SK-N-SH (cell line): ENCODE measurements at regions not wholly inside any gene's neighbourhood (a gene's known extent, or its start where the extent isn't known, plus 50 kb on each side); places are given as distances from the start of the nearest gene placed in this dataset.

ENCODE experiments used
- CTCF ChIA-PET: fragments of 300-600, 350-600 bp; formaldehyde crosslinking; extraction: SDS; loops from one replicate; lab custom pipeline; 2021; lab: Yijun Ruan, JAX
- POLR2A ChIA-PET: fragments of 350-600 bp; sonication (Branson Sonifier 250); formaldehyde crosslinking; extraction: SDS; loops from one replicate; lab custom pipeline; 2020; ENCODE audit warnings: antibody characterized with exemption, inconsistent platforms; lab: Yijun Ruan, JAX
- DNase-seq: peaks from one replicate; pipeline ENCODE4 v3.0.0; 2012
- H2AFZ ChIP-seq: fragments of 200-600 bp; sonication (generic); 2 replicates; pipeline ENCODE4 v1.8.1; 2016; ENCODE audit warnings: antibody characterized with exemption, mild to moderate bottlenecking, low read depth
- H3F3A ChIP-seq: fragments of 200-600 bp; sonication (generic); replicated peaks from 2 replicates; pipeline ENCODE3; 2016; ENCODE audit warnings: antibody characterized with exemption, mild to moderate bottlenecking; ENCODE audit not compliant: insufficient read depth
- H3K27ac ChIP-seq, 2 experiments: fragments of 200-500 bp in 1 of 2; fragments of 200-600 bp in 1 of 2; sonication (Bioruptor generic) in 1 of 2; sonication (generic), shearing (Covaris generic) in 1 of 2; 2 replicates each; pipeline versions ENCODE4 v1.5.1 to v1.6.1; 2014 to 2016; ENCODE audit warnings: low read depth in 2 of 2, inconsistent platforms in 1 of 2, low read length in 1 of 2, mild to moderate bottlenecking in 1 of 2, mixed read lengths in 1 of 2
- H3K27me3 ChIP-seq: fragments of 200-600 bp; sonication (generic), shearing (Covaris generic); 2 replicates; pipeline ENCODE4 v1.6.1; 2016; ENCODE audit warnings: mixed run types; ENCODE audit not compliant: insufficient read depth
- H3K36me3 ChIP-seq, 2 experiments: fragments of 200-500 bp in 1 of 2; fragments of 200-600 bp in 1 of 2; sonication (Bioruptor generic) in 1 of 2; sonication (generic) in 1 of 2; replicated peaks in 1 of 2; 2 replicates each; pipeline versions ENCODE3 to v1.5.1; 2014 to 2016; ENCODE audit warnings: low read length in 1 of 2, mild to moderate bottlenecking in 1 of 2; ENCODE audit not compliant: insufficient read depth in 2 of 2, control insufficient read depth in 1 of 2
- H3K4me1 ChIP-seq, 2 experiments: fragments of 200-500 bp in 1 of 2; fragments of 200-600 bp in 1 of 2; sonication (Bioruptor generic) in 1 of 2; sonication (generic), shearing (Covaris generic) in 1 of 2; 2 replicates each; pipeline versions ENCODE4 v1.5.1 to v1.6.1; 2014 to 2016; ENCODE audit warnings: low read depth in 1 of 2, low read length in 1 of 2, mixed run types in 1 of 2; ENCODE audit not compliant: insufficient read depth in 2 of 2, control insufficient read depth in 1 of 2
- H3K4me2 ChIP-seq: fragments of 200-600 bp; sonication (generic), shearing (Covaris generic); 2 replicates; pipeline ENCODE4 v1.6.1; 2017; ENCODE audit warnings: mixed run types
- H3K4me3 ChIP-seq, 2 experiments: fragments of 200-500 bp in 1 of 2; fragments of 200-600 bp in 1 of 2; sonication (Bioruptor generic) in 1 of 2; sonication (generic), shearing (Covaris generic) in 1 of 2; 2 replicates each; pipeline versions ENCODE4 v1.5.1 to v1.8.1; 2014 to 2016; ENCODE audit warnings: low read depth in 2 of 2, inconsistent platforms in 1 of 2, low read length in 1 of 2, mild to moderate bottlenecking in 1 of 2, mixed read lengths in 1 of 2, moderate library complexity in 1 of 2
- H3K79me2 ChIP-seq: fragments of 200-600 bp; sonication (generic); 2 replicates; pipeline ENCODE4 v1.8.1; 2017; ENCODE audit warnings: mild to moderate bottlenecking; ENCODE audit not compliant: insufficient read depth
- H3K9ac ChIP-seq: fragments of 200-600 bp; sonication (generic); 2 replicates; pipeline ENCODE4 v1.6.1; 2017; ENCODE audit warnings: mixed run types
- H3K9me2 ChIP-seq: fragments of 200-600 bp; sonication (generic); 2 replicates; pipeline ENCODE4 v1.6.1; 2017; ENCODE audit warnings: mixed run types
- H3K9me3 ChIP-seq: fragments of 200-600 bp; sonication (generic); 2 replicates; pipeline ENCODE4 v1.6.1; 2017; ENCODE audit warnings: mixed run types, mild to moderate bottlenecking, moderate library complexity
- H4K20me1 ChIP-seq: fragments of 200-600 bp; sonication (generic); 2 replicates; pipeline ENCODE4 v1.6.1; 2017; ENCODE audit warnings: mild to moderate bottlenecking, mixed run types; ENCODE audit not compliant: insufficient read depth
- CHD2 ChIP-seq: fragments of 150-350 bp; IDR thresholded peaks from 2 replicates; pipeline ENCODE4 v1.6.1; 2018; ENCODE audit warnings: low read length; ENCODE audit not compliant: partially characterized antibody
- ELF1 ChIP-seq: IDR thresholded peaks from 2 replicates; pipeline ENCODE4 v1.4.0; 2012
- FOSL2 ChIP-seq: IDR thresholded peaks from 2 replicates; pipeline ENCODE4 v1.4.0; 2012; ENCODE audit warnings: low read depth, mild to moderate bottlenecking, moderate library complexity, borderline replicate concordance
- GABPA ChIP-seq: IDR thresholded peaks from 2 replicates; pipeline ENCODE4 v1.4.0; 2012; ENCODE audit warnings: low read depth, mild to moderate bottlenecking
- GATA2 ChIP-seq: sonication (generic); formaldehyde crosslinking; IDR thresholded peaks from 2 replicates; pipeline ENCODE4 v1.5.0; 2020; ENCODE audit warnings: mild to moderate bottlenecking, missing genetic modification reagents
- MEF2A ChIP-seq: IDR thresholded peaks from 2 replicates; pipeline ENCODE4 v1.4.0; 2012; ENCODE audit warnings: low read depth, borderline replicate concordance
- MXI1 ChIP-seq: IDR thresholded peaks from 2 replicates; pipeline ENCODE4 v1.6.1; 2012; ENCODE audit warnings: mild to moderate bottlenecking, low read depth, low read length, improper control_type of control experiment
- NFIC ChIP-seq: IDR thresholded peaks from 2 replicates; pipeline ENCODE4 v1.4.0; 2012; ENCODE audit warnings: borderline replicate concordance
- NRF1 ChIP-seq: IDR thresholded peaks from 2 replicates; pipeline ENCODE4 v1.6.1; 2012; ENCODE audit warnings: low read depth, mild to moderate bottlenecking, low read length
- POLR2AphosphoS5 ChIP-seq: IDR thresholded peaks from 2 replicates; pipeline ENCODE4 v1.6.1; 2012; ENCODE audit warnings: low read depth, low read length
- RAD21 ChIP-seq: IDR thresholded peaks from 2 replicates; pipeline ENCODE4 v1.6.1; 2012; ENCODE audit warnings: mild to moderate bottlenecking, low read length
- RFX5 ChIP-seq: IDR thresholded peaks from 2 replicates; pipeline ENCODE4 v1.6.1; 2012; ENCODE audit warnings: mild to moderate bottlenecking, improper control_type of control experiment, low read length
- RXRA ChIP-seq: IDR thresholded peaks from 2 replicates; pipeline ENCODE4 v1.4.0; 2012; ENCODE audit warnings: low read depth, mild to moderate bottlenecking, borderline replicate concordance
- SMC3 ChIP-seq: IDR thresholded peaks from 2 replicates; pipeline ENCODE4 v1.6.1; 2012; ENCODE audit warnings: low read depth, low read length, improper control_type of control experiment
- TAF1 ChIP-seq: IDR thresholded peaks from 2 replicates; pipeline ENCODE4 v1.6.1; 2012; ENCODE audit warnings: low read depth, mild to moderate bottlenecking, low read length, moderate library complexity, borderline replicate concordance
- TCF12 ChIP-seq: IDR thresholded peaks from 2 replicates; pipeline ENCODE4 v1.4.0; 2012
- TEAD4 ChIP-seq: IDR thresholded peaks from 2 replicates; pipeline ENCODE4 v1.4.0; 2012; ENCODE audit warnings: mild to moderate bottlenecking, borderline replicate concordance; ENCODE audit not compliant: insufficient read depth
- WGBS: methylation state at CpG from one replicate; pipeline ENCODE4 v1.1.6; 2017; ENCODE audit warnings: low lambda C conversion rate; 5-methylcytosine and 5-hydroxymethylcytosine counted together
- TF ChIP-seq, protein P1 (sequence below): IDR thresholded peaks from 2 replicates; pipeline ENCODE4; 2012
- TF ChIP-seq, protein P2 (sequence below): fragments of 150-350 bp; IDR thresholded peaks from 2 replicates; pipeline ENCODE4 v1.6.1; 2017; ENCODE audit warnings: antibody characterized with exemption, low read length, low read depth, borderline replicate concordance
- TF ChIP-seq, protein P3 (sequence below): IDR thresholded peaks from 2 replicates; pipeline ENCODE4 v1.4.0; 2012; ENCODE audit warnings: low read depth, borderline replicate concordance
- TF ChIP-seq, protein P4 (sequence below): IDR thresholded peaks from 2 replicates; pipeline ENCODE4 v1.4.0; 2012; ENCODE audit warnings: low read depth

DNA sequence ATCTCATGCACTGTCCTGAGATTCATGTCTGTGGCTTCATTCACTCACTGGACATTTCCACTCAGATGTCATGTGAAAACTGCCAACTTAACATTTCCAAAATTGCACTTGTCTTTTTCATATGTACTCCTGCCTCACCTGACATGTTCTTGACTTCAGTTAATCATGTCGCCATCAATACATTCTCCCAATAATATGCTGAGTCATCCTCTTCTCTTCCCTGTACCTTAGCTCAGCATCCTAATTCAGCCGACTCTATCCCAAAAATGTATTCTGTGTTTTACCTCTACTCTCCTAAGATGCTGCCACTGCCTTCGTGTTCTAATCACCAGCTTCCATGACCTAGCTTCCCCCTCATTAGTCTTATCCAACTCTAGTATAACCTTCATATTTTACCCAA, 93.9 kb upstream of the GNAI1 start:
- Histone ChIP-seq H3K9me2 (no peaks in the 10 kb centered on the region), H3K4me1 (no peaks in the 10 kb centered on the region; a peak in 1 of 4 replicates), H4K20me1 (no peaks in the 10 kb centered on the region), H3K27ac (no peak overlapping the region), H3F3A (no peaks in the 10 kb centered on the region), H3K9ac (no peak overlapping the region), H3K4me2 (no peak overlapping the region), H3K27me3 (no peaks in the 10 kb centered on the region), H3K79me2 (no peaks in the 10 kb centered on the region), H3K4me3 (no peak overlapping the region), H3K36me3 (no peaks in the 10 kb centered on the region), H3K9me3 (no peaks in the 10 kb centered on the region), H2AFZ (no peak overlapping the region)
- TF ChIP-seq MEF2A = no peak
- TF ChIP-seq RXRA = no peak
- no peak for TF ChIP-seq TCF12
- TF ChIP-seq GABPA = no peak
- CTCF ChIA-PET = interaction anchor here (0.9 to 3.0 kb wide), 7 partner anchors 12 to 864 kb away, joined by 3 to 18 read pairs (median 4); no protein-coding TSS in a partner anchor
- no peak for DNase-seq
- POLR2A ChIA-PET = no interaction called here
- WGBS = 94% methylated on average over 3 of the region's 3 CpGs

DNA sequence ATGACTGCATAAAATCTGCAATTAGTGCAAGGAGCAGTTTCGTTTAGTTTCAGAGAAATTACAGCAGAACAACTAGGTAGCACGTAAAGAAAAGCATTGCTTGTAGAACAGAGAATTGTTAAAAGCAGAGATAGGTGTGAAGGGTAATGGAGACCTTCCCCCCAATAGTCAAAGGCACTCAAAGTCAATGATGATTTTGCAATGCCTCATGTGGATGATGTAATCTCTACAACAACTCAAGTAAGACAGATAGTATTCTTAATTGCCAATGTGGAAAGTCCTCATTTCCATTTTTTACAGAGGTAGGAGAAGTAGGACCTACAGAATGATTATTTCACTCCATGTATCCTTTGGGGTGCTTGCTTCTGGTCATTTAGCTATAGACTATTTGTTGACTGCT, 94.3 kb upstream of the GNAI1 start:
- no peak overlapping the region for H3K4me2 ChIP-seq
- no peaks in the 10 kb centered on the region for H3K9me3 ChIP-seq
- WGBS = 83% methylated on average over 2 of the region's 2 CpGs
- H3K27me3 ChIP-seq = no peaks in the 10 kb centered on the region
- H3K36me3 ChIP-seq = no peaks in the 10 kb centered on the region
- no peaks in the 10 kb centered on the region for H3K9me2 ChIP-seq
- H4K20me1 ChIP-seq = no peaks in the 10 kb centered on the region
- POLR2A ChIA-PET = no interaction called here
- H3F3A ChIP-seq = no peaks in the 10 kb centered on the region
- no peak overlapping the region for H2AFZ ChIP-seq
- no peak for DNase-seq
- H3K79me2 ChIP-seq = no peaks in the 10 kb centered on the region
- no peak overlapping the region for H3K27ac ChIP-seq
- H3K9ac ChIP-seq = no peak overlapping the region
- TF ChIP-seq, protein P1, sequence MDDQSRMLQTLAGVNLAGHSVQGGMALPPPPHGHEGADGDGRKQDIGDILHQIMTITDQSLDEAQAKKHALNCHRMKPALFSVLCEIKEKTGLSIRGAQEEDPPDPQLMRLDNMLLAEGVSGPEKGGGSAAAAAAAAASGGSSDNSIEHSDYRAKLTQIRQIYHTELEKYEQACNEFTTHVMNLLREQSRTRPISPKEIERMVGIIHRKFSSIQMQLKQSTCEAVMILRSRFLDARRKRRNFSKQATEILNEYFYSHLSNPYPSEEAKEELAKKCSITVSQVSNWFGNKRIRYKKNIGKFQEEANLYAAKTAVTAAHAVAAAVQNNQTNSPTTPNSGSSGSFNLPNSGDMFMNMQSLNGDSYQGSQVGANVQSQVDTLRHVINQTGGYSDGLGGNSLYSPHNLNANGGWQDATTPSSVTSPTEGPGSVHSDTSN = no peak
- TF ChIP-seq MXI1 (no peak), RAD21 (no peak), RFX5 (no peak), FOSL2 (no peak), TEAD4 (no peak), SMC3 (no peak), CHD2 (no peak), ELF1 (no peak), POLR2AphosphoS5 (no peak), MEF2A (no peak), GATA2 (CRISPR knock-in tag) (no peak), TAF1 (no peak), NFIC (no peak), NRF1 (no peak)
- TF ChIP-seq, protein P2, sequence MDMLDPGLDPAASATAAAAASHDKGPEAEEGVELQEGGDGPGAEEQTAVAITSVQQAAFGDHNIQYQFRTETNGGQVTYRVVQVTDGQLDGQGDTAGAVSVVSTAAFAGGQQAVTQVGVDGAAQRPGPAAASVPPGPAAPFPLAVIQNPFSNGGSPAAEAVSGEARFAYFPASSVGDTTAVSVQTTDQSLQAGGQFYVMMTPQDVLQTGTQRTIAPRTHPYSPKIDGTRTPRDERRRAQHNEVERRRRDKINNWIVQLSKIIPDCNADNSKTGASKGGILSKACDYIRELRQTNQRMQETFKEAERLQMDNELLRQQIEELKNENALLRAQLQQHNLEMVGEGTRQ = no peak
- TF ChIP-seq, protein P3, sequence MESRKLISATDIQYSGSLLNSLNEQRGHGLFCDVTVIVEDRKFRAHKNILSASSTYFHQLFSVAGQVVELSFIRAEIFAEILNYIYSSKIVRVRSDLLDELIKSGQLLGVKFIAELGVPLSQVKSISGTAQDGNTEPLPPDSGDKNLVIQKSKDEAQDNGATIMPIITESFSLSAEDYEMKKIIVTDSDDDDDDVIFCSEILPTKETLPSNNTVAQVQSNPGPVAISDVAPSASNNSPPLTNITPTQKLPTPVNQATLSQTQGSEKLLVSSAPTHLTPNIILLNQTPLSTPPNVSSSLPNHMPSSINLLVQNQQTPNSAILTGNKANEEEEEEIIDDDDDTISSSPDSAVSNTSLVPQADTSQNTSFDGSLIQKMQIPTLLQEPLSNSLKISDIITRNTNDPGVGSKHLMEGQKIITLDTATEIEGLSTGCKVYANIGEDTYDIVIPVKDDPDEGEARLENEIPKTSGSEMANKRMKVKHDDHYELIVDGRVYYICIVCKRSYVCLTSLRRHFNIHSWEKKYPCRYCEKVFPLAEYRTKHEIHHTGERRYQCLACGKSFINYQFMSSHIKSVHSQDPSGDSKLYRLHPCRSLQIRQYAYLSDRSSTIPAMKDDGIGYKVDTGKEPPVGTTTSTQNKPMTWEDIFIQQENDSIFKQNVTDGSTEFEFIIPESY = no peak
- TF ChIP-seq, protein P4, sequence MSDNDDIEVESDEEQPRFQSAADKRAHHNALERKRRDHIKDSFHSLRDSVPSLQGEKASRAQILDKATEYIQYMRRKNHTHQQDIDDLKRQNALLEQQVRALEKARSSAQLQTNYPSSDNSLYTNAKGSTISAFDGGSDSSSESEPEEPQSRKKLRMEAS = no peak
- H3K4me3 ChIP-seq = no peak overlapping the region
- CTCF ChIA-PET = interaction anchor here (0.9 to 3.1 kb wide), 10 partner anchors 7 to 864 kb away, joined by 3 to 22 read pairs (median 4); no protein-coding TSS in a partner anchor
- no peaks in the 10 kb centered on the region; a peak in 1 of 4 replicates for H3K4me1 ChIP-seq
